TTC549 (cell line): ENCODE measurements at regions not wholly inside any gene's neighbourhood (a gene's known extent, or its start where the extent isn't known, plus 50 kb on each side); places are given as distances from the start of the nearest gene placed in this dataset.

Experiments used
- FAIRE-seq: peaks from 2 replicates; lab custom pipeline; 2012; peaks lifted over from hg19 to GRCh38; lab: Jason Lieb, UNC

DNA sequence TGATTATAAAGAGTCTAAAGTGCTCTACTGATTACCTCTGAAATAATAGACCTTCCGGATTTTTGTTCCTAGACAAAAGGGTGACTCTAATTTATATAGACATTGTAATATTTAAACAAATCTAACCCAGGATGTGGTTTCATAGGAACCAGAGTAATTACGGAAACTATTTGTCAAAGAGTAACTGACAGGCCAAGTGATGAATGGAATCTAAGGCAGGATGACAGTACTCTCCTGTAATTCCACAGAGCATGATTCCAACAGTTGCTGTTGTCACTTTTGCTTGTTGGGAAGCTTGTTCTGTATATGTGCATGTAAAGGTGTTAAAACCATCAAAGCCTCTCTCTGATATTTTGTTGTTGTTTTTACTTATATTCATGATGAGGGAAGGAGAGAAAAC, 1141.0 kb downstream of the IGSF11 start:
- no peak for FAIRE-seq

DNA sequence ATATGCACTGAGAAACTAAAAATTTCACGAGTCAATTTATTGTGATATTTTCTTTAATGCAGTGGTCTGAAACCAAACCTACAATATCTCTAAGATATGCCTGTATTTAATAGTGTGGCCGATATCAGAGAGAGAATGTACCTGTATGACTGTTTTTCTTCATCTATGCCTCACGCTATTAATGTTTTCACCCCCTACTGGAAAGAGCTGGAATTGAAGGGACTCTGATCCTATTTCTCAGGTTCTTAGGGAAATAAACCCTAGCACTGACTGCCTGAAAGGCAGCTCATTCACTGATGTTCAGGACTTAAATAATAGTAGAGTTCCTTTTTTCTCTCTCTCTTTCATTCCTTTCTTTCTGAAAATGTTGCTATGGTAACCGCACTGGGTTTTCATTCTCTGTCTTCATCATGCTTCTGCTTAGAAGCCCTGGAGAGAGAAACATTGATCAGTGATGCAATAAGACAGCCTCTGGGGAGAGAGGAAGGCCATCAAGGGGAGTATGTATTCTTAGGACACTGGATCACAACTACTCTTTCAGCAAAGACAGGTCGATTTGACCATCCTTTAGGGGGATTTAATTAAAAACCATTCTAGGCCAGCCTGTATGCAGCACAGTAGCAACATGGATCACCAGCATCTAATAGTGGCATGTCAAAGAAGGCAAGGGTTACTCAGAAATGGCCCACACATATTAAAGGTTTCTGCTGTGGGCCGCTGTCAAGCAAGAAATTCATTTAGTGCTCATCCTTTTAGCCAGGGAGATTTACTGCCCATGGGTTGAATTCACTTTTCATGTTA, 1135.7 kb downstream of the IGSF11 start:
- no peak for FAIRE-seq

DNA sequence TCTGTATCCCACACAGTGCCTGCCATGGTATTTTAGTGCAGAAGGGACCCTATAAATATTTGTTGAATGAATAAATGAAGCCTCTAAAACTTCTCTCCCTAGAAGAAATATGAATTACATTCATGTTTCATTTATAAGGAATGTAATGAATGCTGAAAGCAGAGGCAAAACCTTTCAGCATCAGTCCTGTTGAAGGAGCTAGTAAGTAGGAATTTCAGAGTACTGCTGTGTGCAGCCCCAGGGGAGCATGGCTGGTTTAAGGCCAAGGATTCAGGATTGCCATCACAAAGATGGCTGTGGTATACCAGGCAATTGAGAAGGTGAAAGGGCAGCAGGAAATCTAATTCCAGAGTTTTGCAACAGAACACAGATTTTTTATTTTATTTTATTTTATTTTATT, 1131.4 kb downstream of the IGSF11 start:
- FAIRE-seq: no peak

DNA sequence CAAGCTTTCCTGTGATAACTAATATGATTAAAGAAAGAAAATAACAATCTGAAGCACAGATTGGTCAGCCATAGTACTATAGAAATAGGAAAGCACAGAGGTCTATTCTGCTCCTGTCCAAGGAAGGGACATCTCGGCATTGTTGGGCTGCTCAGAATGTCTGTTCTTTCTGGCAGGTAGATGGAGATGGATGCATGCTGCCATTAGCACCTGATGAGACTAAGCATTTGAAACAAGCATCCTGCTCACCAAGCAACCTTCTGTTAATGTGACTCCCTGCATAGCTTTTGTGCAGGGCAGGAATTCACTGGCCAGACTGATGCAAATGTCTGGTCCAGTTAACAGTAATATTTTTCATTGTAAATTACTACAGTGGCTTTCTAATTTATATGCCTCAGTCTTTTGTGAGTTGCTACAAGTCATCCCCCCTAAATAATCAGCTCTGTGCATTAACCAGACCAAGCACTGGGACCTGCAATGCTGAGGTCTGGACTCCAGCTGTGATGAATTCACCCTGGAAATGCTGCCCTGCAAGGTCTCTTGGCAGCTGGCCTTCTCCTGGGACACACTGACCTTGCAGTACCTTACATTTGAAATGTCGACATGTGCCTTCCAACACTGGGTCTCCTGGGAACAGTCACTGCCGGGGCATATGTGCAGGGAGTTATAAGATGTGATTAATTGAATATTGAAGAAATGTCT, 1123.7 kb downstream of the IGSF11 start:
- no peak for FAIRE-seq

DNA sequence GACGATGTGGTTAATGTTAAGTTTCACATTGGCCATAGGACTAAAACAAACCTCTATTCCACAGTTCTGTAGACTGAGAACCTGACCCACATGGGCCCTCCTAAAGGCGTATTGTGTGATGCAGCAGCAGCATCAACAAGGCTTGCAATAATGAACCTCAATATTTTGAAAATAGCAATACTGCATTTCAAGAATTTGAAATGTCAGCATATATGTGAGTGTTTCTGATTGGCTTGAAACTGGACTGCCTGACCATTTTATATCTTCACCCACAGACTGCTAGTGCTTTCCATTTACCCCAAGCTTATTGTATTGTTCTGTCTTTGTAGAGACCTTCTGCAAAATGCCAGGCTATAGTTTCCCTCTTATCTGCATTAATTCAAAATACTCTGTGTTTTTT, 1122.3 kb downstream of the IGSF11 start:
- no peak for FAIRE-seq

DNA sequence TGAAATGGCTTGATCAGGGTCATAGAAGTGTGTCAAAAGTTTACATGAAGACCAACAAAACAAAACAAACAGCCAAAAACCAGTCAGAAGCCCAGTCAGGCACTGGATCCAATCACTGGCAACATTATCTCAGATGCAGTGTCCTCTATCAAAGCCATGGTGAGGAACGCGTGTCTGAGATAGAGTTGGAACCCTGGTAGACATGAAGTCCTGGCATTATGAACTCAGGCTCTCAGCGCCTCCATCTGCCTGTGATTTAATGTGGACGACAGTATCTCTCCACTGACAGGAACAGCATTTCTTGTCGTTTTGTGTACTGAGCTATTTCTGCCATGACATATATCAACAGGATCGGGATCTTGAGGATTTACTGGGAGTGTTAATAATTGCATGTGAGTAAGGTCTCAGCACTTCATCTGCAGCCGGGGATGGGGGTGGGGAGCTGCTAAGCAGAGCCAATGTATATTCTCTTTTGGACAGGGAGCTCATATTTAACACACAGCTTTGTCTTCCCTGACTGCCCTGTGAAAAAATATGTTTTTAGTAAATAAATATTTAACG, 1120.0 kb downstream of the IGSF11 start:
- FAIRE-seq: no peak

DNA sequence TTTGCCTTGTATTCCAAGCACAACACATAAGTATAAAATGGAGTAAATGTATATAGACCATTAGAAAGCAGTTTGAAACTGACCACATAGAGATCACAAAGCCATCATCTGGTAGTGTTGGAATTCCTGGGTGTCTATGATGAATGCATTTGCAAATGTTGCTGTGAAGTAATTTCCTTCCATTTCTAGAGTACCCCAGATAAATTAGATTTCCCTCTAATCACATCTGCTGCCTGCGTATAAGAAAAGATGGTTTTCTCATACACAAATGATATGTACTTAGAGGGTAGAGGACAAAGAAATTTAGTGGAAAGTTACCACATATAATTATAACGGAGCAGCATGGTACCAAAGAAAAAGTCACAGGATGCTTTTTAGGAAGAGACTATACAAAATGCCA, 1117.8 kb downstream of the IGSF11 start:
- no peak for FAIRE-seq

DNA sequence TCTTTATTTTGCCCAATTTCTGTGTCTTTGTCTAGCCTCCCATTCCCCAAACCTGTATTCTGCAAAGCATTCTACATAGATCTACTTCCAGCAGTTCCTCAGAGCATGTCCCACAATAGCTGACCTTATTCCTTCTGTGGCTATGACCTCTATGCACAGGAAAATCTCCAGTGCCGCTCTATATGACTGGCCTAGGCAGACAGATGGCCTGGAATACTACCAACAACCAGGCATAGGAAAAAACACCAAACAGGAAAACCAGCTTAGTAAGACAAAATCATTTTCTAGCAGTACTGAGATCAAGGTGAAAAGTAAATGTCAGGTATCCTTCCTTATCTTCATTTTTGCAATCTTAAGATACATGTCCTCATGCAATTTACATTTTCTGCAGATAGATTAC, 1115.0 kb downstream of the IGSF11 start:
- FAIRE-seq: no peak

DNA sequence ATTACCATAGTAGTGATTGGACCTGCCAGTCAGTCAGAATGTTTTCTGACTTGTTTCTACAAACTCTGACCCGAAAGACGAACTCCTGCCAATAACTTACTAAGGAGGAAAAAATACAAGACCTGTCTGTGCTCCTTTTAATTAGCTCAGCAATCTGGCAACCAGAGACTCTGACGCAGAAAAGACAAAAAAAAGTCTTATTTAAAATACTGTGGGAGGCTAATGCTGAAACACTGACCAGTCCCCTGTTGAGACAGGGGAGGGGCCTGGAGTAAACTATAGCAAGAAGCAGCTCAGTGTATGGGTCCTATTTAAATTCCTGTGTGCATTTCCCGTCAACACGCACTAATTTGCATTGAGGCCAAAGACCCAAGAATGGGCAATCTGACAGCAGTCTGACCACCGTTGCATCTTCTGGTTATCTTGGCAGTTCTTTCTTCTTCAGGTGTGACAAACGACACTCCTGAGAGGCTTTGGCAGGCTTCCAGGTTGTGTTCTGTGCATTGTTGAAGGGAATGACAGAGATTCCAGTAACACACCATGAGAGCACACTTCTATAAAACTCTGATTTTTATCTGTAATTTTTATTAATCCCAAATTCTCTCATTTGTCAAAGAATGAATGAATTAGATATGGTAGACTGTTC, 1114.3 kb downstream of the IGSF11 start:
- FAIRE-seq: no peak

DNA sequence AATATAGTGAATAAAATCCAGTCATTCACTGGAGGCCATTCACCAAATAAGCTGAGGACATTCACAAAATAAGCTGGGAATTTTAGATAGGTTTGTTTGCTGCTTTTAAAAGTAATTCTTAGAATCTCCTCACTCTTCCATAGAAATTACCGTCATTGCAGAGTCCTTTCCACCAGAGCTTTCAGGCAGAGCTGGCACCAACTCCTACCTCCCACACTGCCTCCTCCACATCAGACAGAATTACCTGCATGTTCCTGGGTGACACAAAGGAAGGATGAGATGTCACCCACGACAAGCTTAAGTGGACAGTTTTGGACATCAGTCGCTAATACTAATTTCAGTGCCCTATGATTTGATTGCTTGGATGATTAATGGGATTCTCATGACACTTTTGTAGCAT, 1113.2 kb downstream of the IGSF11 start:
- FAIRE-seq: no peak

DNA sequence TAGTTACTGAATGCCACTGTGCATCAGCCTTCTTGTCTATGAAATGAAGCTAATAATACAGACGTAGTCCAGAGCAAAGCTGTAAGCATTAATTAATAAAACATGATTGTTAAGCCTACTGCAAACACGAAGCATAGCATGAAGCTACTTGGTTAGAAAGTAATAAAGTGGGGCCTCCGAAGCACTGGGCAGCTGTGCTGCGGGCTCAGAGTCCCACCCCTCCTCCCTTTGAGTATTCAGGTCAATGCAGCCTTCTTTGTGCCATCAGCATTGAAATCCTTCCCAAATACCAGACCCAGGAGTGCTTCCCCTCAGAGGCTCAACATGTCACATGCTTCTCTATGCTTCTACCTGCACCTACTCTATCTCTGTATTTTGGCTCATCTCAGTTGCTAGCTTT, 1112.6 kb downstream of the IGSF11 start:
- FAIRE-seq: no peak

DNA sequence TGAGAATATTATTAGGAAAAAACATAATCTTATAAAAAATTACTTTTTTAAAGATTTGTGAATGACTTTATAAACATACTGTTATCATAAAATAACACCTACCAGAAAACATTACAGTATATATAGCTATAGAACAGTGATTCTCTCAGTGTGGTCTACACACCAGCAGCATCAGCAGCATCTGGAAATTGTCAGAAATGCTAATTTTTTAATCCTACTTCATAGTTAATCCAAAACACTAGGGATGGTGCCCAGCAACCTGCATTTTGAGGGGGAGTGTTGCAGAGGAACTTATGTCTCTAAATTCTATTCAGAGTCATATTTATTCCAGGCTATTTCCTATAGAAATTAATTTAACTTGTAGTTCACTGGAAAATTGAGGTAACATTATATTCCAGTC, 1107.8 kb downstream of the IGSF11 start:
- FAIRE-seq: no peak

DNA sequence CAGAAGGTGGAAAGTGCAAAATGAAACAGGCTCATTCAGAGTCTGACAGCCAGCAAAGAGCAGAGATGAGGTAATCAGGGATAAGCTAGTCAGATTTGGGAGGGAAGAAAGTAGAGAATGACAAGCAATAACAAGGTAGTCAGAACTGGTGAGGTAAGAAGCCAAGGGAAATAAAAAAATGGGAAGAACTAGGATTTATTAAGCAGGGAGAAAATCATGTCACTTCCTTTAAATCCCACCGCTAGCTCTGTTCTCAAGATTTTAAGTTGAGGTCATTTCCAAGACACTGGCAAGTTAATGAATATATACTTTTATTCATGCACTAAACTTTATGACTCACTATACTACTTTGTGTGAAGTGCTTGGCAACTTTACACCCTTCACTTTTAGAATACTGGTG, 1106.8 kb downstream of the IGSF11 start:
- FAIRE-seq: no peak

DNA sequence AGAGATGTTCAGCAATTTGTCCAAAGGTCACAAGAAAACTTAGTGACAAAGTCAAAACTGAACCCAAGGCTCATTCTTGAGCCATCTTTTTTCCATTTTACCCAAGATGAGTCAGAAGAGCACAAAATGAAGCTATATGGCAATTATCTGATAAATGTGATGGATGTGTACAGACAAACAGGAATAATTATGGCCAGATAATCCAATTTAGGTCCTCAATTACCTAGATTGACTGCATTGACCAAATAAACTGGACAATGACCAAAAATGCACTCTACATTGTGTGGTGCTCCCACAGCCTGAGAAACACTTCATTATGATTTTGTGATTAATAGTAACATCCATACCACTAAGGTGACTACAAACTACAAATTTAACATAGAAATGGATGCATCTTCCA, 1105.8 kb downstream of the IGSF11 start:
- FAIRE-seq: no peak

DNA sequence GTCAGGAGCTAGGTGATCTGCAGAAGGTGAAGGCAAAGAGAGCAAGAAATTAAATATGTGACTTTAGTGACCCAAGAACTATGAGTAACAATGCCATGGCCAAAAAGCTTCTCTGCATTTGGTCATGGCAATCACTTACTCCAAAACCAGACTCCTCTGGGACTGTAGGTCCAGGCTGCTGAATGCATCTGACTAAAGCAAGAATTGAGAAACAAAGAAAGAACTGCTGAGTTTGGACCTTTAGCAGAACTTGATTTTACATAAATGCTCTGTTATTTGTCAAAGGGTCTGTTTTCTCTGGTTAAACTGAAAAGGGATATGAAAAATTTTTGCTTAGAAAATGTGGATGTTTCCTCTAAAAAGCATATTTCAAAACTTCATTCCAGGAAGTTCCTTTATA, 1102.2 kb downstream of the IGSF11 start:
- no peak for FAIRE-seq

DNA sequence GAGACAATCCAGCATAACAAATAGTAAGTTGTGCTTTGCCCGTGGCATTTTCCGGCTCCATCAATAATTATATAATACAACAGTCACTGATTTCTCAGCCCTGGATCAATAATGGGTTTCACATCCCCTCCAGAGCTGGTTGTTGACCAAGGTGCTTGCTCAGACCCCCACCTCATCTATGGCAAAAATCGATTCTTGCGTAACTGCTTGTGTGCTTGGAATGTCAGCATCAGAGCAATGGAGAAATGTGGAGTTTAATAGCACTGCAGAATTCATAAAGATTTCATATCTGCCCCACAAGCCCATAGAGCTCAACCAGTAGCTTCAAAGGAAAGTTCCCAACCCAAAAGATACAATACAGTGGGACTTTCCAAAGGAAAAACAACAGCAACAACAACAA, 1098.5 kb downstream of the IGSF11 start:
- FAIRE-seq: no peak

DNA sequence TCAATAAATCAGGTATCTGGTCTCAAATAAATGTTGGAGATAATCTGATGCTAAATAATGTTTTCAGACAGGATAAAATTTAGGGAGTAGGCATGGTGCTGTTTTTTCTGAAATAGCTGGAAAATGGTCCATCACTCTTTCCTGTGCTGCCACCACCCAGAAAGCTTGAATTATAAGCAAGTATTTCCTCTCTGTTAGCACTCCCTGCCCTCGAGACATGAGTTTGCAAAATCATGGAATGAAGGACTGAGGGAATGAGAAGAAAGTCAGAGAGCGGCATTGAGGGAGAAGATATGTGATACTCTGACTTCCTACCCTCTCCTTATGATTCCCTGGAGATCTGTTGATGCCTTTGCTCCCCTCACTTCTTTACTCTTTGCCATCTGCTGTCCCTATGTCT, 1095.7 kb downstream of the IGSF11 start:
- FAIRE-seq: no peak

DNA sequence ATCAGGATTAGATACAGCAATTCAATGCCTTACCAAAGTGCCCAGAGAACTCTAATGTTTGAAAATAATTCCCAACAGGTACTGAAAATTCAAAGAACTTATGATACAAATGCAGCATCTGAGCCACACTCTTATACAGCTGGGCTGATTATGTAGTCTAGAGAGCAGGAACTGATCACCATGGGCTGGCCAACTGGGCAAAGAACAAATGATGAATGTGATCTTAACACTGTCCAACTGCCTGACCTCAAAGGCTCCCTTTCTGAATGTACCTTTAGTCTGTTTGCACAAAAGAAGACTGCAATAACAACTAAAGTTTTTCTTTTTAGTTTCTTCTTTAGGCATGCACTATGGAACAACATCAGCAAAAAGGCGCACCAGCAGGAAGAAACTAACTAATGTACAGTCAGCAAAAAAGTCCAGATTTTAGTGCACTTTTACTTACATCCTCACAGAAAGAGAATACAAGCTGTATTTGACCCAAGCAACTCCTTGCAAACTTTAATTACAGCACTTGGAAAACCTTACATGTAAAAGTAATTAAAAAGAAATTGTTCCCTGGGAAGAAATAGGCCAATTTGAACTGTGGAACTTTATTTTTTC, 1095.1 kb downstream of the IGSF11 start:
- FAIRE-seq: no peak

DNA sequence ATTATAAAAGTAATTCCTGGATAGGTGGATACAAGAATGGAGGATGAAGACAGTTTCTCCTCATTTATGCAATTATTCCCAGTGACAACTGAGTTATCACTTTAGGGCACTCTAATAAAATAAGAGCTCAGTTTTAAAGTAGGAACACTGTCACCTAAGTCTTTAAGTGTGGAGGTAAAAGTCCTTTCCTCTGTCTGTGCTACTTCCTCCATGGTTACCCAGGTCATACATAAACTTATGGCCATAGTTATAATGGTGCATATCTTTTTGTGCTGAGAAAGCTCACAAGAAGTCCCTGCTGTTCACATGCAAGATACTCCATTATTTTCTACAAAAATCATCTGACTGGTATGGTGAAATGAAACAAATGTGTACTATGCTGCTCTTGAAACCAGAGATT, 1093.6 kb downstream of the IGSF11 start:
- FAIRE-seq: no peak

DNA sequence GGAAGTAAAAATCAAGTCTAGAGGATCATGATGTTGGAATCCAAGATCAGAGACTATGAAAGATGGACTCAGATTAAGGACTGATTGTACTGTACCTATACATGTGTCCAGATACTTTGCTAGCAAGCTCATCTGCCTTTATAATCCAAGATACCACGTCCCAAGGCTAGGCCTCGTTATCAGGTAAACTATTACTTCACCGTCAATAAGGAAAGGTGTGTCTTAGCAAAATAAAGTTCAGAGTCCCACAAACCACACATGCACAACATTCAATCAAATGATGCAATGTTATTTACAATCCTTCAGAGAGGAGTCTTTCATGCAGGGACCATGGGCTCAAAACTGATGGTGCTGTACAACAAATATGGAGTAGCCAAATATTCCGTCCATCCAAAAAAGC, 1092.9 kb downstream of the IGSF11 start:
- FAIRE-seq: no peak

DNA sequence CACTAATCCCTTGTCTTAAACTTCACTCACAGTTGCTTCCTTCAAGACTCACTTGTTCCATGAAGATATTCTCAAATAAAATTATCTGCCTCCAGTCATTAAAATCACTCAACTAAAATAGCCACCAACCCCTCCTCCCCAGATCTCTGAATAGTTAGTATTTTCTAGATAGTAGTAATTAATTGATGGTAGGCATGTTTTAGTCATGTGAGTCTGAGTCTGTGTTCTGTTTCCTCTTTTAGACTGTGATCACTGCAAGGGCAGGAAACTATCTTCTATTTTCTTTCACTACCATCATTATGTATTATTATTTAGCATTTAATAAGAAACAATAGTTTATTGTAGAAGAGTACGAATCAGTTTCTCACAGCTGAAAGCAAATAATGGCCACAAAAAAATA, 1080.5 kb downstream of the IGSF11 start:
- FAIRE-seq: no peak

DNA sequence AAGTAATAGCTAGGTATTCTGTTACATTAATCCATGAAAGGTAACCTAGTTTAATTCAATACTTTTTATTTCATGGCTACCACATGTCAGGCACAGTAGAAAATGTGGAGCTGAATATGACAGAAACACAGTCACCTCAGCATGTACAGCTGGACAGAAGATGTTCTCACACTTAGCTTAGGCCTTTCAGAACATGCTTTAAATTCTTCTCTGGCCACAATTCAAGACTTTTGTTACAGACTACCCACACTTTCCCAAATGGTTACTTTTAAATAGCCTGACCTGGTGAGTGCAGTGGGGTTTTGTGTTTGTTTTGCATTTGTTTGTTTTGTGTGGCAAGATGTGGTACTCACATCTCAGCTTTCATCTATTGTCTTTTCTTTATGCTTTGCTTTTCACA, 1079.5 kb downstream of the IGSF11 start:
- no peak for FAIRE-seq

DNA sequence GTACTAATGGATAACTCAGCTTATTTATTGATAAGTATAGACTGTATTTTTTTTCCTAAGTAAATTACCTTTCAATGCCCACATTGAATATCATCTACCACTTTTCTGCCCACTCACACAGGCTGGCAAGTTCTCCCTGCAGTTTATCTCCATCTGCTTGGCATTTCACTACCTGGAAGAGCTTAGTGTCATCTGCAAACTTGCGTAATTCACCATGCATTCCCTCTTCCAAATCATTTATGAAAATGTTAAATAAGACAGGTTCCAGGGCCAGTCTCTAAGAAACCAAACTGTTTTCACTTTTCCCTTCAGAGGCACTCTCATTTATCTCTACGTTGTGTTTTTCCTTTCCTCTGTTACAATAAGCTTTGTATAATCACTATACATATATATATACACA, 1076.6 kb downstream of the IGSF11 start:
- no peak for FAIRE-seq
